Vagina (tissue), 2 donors: ENCODE measurements at regions not wholly inside any gene's neighbourhood (a gene's known extent, or its start where the extent isn't known, plus 50 kb on each side); places are given as distances from the start of the nearest gene placed in this dataset.

Experiments used
- POLR2A ChIP-seq, 2 donors: fragments of 450-650 bp; IDR thresholded peaks; one replicate each; pipeline ENCODE4 v1.6.1; 2017; ENCODE audit warnings: antibody characterized with exemption in 2 of 2, mild to moderate bottlenecking in 2 of 2, moderate library complexity in 2 of 2
- TF ChIP-seq, protein P1 (sequence below), 3 experiments: fragments of 450-650 bp in 2 of 3; fragments of 200-600 bp in 1 of 3; sonication (generic) in 1 of 3; IDR thresholded peaks; one replicate each; pipeline ENCODE4 v1.5.1; 2017 to 2019; ENCODE audit warnings: antibody characterized with exemption in 3 of 3, mild to moderate bottlenecking in 2 of 3, moderate library complexity in 2 of 3

DNA sequence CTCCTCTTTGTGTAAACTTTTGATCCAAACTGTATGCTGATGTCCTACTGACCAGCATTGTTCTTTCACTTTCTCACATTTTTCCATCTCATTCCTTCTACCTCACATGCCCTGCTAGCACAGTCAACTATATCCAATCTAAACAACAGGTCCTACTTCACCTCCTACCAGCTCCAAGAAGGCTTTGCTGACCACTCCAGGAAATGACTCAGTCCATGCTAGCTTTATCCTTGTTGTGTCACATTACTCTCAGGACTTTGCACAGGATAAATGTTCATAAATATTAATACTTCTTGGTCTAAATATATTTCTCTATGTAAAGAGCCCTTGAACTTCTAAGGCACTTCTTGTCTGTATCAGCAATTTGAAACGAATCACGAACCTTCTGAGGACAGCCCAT, 64.9 kb upstream of the PCED1B start:
- TF ChIP-seq, protein P1, sequence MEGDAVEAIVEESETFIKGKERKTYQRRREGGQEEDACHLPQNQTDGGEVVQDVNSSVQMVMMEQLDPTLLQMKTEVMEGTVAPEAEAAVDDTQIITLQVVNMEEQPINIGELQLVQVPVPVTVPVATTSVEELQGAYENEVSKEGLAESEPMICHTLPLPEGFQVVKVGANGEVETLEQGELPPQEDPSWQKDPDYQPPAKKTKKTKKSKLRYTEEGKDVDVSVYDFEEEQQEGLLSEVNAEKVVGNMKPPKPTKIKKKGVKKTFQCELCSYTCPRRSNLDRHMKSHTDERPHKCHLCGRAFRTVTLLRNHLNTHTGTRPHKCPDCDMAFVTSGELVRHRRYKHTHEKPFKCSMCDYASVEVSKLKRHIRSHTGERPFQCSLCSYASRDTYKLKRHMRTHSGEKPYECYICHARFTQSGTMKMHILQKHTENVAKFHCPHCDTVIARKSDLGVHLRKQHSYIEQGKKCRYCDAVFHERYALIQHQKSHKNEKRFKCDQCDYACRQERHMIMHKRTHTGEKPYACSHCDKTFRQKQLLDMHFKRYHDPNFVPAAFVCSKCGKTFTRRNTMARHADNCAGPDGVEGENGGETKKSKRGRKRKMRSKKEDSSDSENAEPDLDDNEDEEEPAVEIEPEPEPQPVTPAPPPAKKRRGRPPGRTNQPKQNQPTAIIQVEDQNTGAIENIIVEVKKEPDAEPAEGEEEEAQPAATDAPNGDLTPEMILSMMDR (IDR thresholded peaks at IDR 0.05) = no peak
- TF ChIP-seq POLR2A (IDR thresholded peaks at IDR 0.05) = no peak
